NCI-H524 treated with DMSO at 0.1 percent for 48 hours (cell line): ENCODE measurements at regions not wholly inside any gene's neighbourhood (a gene's known extent, or its start where the extent isn't known, plus 50 kb on each side); places are given as distances from the start of the nearest gene placed in this dataset.
"Not testable (repeated sequence)": the region's sequence is repeated elsewhere in the genome, so short reads cannot be mapped to it uniquely, and the experiment has no call there.

ENCODE experiments used
- DNase-seq: peaks from one replicate; lab custom pipeline; 2025; lab: John Stamatoyannopoulos, UW

DNA sequence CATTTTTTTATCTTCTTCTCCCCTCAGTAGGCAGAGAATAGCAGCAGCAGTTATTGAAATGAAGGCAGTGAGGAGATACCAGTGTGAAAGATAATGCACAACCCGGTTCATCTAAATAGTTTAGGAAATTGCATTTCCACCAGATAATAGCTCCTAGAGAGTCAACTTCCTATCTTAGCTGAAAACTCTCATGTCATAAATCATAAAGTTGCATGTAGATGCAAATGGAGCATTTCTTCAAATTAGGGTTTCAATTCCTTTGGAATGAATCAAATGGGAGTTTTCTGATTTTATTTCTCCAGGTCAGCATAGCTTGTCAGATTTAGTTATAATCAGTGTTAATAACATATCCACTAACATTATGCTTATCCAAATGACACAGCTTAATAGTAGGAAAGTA lies 335.3 kb downstream of the CNTNAP4 start:
- no peak for DNase-seq

DNA sequence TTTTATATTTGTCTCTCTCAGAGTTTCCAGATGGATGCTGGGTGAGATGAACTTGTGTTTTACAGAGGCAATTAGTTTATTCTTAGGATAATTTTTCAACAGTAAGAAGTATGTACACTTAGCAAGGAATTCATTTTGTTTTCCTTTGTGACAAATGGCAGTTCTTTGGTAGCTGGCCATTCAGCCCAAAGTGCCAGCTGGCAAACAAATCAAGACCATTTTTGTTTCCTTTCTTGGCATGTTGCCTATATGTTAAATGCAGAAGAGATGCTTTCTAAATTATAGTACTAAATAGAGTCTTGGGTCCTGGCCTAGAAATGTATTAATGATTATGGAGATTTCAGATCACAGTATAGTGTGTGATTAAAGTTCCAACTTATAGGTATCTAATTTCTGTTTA lies 337.1 kb downstream of the CNTNAP4 start:
- no peak for DNase-seq

DNA sequence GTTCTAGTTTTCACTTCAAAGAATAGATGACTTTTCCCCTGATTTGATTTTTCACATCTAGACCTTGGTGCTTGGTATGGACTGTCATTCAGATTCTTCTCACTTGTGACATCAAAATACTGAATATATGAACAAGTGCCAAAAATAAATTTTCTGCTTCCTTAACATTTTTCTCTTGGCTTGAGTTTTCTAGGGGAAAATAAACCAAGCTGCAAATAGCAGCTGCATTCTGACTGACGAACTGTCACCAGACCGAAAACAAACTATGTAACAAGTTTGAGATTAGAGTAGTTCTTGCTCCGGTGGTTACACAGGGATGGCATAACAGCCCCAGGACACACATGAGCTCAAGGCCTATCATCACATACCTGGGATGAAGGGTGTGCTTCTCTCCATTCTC lies 345.7 kb downstream of the CNTNAP4 start:
- no peak for DNase-seq

DNA sequence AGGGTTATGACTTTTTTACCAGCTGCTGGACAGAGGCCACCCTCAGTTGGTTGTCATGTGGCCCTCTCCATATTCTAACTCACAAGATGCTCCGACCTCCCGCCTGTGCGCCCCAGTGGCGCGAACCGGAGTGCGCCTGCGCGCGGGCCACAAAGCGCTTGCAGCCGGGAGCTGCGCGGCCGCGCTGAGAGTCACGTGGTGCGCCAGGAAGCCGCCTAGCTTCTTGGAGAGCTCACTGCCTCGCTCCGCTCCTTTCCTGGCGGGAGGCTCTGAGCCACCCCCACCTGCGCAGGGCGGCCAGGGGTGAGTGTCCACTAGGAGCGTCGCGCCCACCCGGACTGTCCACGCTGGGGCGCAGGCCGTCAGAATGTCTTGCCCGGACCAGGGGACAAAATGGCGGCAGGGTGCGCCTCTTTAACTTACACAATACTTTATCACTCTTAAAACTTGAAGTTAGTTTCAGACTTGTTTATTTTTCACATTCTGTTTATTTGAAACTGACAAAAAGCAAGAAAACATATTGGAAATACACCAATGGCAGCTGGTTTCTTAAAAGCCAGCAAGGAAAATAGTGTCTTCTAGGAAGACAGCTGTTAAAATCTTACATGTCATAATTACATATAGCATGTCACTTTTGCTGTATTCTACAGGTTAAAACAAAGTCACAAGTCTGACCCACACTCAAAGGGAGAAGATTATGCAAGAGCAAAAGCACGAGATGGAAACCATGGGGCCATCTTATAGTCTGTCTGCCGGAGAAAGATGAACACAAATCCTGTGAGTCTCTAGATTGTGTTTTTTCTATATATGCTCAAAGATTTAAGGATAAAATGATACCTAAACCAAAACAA lies 357.9 kb downstream of the CNTNAP4 start:
- DNase-seq: no peak

DNA sequence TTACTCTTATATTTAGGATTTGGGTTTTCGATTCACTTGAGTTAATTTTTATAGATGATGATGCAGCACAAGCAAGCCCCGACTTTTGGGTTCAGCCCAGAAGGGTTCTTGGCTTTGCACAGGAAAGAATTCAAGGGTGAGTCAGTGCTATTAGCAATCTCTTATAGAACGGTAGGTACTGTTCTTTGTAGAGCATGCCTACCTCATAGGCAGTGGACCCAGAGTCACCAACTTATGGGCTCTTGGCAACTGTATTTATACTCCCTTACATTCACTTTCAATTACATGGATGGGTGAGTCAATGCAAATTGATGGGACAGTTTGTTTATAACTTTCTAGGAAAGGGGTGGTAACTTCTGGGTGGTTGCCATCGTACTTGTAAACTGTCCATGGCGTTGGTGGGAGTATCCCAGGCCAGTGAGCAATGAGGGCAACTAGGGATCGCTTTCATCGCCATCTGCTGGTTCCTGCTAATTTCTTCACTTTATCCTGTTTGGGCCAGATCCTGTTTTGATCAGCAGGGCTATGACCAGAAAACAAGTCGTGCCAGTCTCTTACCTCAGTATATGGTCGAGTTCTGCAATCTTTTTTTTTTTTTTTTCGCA lies 362.6 kb downstream of the CNTNAP4 start:
- no peak for DNase-seq

DNA sequence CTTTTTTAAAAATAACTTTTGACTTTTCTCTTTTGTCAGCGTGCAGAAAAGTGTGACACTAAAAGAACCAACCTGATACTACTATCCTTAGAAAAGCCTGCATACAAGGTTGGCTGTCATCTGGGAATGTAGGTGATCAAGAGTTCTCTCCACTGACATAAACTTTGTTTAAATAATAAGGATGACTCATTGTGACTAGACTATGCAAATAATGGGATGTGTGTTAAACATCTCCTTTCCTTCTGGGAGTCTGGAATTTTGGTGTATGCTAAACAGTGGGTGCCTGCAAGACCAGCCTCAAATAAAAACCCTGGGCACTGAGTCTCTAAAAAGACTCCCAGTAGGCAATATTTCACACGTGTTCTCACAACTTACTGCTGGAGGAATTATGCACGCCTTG lies 373.4 kb downstream of the CNTNAP4 start:
- DNase-seq: no peak

DNA sequence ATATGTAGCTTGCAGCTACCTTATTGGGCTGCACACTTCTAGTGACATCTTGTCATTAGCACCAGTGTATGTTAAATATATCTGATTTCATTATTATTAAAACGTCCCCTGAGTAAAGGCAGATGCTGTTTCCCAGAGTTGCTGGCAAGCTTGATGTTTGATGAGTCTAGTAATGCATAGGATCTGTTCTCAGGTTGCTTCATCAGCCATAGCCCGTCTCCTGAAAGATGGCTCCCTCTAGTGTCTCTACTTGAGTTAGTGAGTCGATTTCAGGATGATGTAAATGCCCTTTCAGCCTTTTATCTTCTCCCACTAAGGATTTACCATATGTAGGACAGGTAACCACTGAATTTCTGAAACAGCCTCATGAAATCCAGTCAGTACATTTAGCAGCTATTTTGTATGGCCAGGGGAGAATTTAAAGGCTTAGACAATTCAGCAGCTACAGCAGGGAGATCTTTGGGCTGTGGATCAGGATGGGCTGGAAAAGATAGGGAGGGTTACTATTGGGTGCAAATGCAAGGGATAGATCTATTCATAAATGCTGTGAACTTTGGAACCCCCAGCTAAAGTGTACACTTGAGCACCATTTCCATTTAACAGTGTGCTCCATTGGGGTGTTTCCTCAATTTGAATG lies 376.3 kb downstream of the CNTNAP4 start:
- peak; percentile 98 for DNase-seq

DNA sequence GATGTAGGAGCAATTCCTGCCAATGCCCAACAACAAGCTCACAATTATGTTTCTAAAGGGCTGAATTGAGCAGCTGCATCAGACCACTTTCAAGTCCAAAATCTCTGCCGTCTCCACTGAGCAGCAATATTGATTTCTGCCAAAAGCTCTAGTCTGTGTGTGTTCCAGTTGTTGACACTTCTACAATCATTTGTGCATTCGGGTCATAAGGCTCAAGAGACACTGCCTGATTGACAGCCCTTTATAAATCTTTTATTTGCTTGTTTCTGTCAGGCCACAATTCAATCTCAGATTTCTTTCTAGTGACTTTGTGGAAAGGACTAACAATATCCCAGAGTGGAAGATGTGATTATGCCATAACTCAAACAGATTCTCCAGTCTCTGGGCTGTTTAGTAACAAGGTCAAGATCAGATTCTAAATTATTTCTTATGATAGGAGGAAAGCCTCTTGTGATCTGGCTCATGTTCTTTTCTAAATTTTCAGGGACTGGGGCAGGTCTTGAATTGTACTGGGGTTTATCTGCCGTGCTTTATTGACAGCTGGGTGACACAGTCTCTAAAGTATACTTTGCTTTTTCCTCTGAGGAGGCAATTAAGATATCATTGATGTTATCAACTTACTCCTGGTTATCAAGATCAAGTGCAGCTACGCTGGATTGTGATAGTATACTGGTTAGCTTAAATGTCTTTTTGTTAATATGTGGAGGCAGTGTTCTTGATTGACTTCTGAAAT lies 377.1 kb downstream of the CNTNAP4 start:
- no peak for DNase-seq

DNA sequence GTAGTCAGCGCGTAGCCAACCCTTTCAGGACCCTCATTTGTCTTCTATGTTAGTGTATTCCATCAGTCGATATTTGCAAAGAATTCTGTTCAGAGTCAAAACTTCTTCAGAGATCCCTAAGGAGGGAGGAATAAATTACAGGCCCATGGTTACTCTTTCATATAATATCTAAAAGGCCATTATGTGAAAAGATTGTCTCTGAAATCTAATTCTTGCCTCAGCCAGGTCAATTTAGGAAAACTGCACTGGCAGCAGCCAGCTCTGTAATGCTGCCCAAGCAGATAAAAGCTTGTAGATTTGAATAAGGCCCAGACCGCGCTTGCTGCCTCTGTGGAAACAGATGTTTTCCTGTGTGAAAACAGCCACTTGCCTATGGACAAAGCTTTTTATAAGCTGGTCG lies 379.8 kb downstream of the CNTNAP4 start:
- no peak for DNase-seq

DNA sequence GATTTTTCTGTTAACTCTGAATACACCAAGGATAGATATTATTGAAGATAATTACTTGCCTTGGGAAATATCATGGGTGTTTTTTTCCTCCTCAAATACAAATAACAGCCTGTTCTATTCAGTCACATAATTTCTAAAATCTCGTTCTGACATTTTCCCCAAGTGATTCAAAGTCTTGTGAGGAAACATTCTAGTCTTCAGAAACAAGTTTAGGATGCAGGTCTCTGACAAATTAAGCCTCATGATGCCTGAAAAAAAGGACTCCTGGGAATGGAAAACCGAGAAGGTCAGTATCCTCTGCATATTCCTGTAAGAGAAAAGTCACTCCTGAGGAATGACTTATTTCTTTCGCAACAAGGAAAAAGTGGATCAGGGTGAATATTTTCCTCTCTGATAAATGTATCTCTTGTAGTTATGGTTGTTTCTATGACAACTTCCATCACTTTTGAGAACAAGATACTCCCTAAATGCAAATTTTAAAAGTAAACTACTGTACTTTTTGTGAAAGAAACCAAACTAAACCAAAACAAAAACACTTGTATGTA lies 384.6 kb downstream of the CNTNAP4 start:
- no peak for DNase-seq

DNA sequence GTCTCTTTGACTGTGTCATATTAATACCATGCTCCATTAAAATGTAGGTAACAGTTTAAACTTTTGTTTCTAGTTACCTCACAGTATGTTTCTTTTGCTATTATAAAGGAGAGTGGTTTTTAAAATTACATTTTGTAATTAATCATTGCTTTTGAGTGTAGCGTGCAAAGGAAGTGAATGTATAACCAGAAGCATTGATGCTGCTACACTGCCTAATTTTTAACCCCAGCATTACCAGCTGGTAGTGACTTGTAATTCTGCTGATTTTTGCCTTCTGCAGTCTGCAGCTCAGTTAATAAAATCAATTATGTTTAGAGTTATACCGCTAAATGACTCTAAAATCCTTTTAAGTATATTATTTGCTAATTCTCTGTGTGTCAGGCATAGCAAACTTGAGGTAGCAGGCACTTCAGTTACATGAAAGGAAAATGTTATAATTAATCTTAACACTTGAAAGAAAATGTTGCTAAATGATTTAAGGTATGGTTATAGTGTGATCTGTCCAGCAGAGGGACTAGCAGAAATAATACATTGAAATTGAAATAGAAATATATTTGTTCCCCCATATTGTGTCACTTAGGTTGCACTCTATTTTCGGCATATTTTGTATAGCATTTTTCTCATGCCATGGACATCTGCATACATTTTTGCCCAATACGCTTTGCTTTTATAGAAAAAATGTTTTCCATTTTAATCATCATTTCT lies 388.5 kb downstream of the CNTNAP4 start:
- no peak for DNase-seq

DNA sequence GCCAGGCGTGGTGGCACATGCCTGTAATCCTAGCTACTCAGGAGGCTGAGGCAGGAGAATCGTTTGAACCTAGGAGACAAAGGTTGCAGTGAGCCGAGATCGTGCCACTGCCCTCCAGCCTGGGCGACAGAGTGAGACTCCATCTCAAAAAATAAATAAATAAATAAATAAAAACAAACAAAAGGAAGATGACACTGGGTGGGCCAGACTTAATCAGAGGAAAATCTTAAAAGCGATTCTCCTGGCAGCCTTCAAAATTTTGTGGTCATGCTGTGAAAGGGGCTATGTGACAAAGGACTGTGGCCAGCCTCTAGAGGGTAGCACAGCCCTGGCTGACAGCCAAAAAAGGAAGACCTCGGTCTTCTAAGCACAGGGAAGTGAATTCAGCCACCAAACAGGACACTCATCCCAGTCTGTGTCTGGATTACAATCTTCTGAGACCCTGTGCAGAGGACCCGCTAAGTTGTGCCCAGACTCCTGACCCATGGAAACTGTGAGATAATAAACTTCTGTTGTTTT lies 391.1 kb downstream of the CNTNAP4 start:
- DNase-seq: no peak

DNA sequence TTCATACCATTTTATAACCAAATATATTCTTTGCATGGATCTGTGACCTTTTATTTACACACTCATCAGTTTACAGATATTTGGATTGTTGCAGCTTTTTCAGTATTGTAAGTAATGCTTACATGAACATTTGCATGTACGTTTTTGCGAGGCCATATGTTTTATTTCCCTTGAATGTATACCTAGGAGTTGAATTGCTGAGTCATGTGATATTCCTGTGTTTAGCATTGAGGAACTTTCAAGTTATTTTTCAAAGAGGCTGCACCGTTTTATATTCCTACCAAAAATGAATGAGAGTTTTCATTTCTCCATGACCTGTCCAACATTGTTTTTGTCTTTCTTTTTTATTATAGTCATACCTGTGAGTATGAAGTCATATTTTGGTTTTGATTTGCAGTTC lies 392.1 kb downstream of the CNTNAP4 start:
- DNase-seq: no peak

DNA sequence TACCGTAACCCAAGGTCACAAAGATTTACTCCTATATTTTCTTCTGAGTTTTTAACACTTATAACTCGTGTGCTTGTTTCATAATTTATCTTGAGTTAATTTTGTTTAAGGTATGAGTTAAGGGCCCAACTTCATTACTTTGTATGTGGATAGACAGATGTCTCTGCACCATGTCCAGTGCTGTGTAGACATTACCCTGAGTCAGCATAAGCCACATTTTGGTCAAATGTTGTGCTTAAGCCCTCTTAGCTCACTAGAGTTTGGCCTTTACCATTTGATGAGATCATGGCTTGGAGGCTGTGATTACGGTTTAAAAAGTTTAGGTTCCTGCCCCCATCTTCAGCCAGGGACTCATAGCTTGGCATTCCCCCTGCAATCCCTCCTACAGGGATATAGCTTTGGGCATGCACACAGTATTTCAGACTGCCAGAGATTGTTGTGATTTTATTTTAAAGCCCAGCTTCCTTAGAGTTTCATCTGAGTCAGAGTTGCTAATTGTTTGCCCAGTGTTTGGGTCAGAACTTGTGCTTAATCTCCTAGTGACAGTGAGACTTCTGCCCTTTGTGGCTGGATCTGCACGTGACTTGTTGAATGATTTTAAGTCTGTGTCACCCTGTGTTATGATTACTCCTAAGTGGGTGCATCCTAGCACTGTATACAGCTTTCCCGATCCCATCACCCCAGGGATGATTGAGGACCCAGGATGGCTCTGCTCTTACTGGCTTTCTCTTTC lies 393.1 kb downstream of the CNTNAP4 start:
- no peak for DNase-seq

DNA sequence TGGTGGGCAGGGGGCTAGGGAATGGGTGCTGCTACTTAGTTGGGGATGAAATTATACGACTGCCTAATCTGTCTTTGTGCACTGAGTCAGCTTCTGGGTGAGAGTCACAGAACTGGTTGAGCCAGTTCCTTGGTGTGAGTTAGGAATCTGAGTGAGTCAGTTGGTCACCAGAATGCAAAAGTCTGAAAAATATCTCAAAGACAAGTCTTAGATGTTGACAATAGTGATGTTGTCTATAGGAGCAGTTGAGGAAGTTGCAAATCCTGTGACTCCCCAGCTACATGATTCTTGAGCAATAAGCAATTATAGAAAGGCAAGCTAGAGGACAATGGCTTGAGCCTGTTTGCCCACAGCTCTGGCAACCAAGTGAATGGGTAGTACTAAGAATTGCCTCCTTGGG lies 399.2 kb downstream of the CNTNAP4 start:
- no peak for DNase-seq

DNA sequence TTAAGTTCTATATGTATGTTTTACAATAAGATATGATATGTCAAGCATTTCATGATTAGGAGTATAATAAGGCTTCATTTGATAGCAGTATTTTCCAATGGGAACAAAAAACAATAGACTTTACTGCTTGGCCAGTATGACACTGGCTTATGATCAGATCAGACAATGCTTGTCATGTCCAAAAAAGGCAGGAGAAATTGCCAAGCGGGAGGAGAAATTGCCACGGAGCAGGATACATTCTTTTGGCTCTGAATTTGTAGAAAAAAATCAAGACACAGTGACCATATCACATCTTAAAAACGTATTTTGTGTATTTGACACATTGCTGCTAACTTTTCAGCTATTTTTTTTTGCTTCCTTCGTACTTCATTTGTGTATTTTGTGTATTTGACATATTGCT lies 404.1 kb downstream of the CNTNAP4 start:
- no peak for DNase-seq

DNA sequence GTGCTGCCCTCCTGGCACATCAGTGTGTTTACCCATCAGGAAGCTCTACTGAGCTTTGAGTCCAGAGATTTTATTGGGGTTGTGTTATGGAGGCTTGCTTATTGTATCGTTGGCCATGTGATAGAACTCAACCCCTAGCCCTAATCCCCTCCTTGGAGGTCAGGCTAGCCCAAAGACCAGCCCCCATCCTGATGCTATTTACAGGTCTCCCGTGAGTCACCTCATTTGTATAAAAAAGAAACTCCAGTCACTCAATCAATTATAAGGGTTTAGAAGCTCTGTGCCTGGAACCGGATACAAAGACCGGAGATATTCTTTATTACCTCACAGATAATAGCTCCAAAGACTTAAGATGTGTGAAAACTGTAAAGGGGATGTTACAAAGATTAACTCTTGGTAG lies 405.9 kb downstream of the CNTNAP4 start:
- DNase-seq: no peak

DNA sequence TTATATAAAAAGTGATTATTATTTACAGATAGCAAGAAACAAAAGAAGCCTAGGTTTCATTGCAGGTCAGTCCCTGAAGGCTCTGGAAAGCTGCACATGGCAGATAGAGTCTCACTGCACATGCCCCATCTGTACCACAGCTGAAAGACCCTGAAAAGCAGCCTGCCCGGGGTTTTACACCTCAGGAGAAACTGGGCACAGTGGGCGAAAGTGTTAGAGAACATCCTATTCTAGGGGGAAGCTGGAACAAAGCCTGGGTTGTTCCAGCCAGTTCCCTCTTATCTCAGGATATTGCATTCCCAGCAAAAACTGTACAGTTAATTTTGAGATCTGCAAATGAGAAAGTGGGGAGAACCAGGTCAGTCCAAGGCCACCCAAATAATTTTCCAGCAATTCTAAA lies 419.7 kb downstream of the CNTNAP4 start:
- no peak for DNase-seq

DNA sequence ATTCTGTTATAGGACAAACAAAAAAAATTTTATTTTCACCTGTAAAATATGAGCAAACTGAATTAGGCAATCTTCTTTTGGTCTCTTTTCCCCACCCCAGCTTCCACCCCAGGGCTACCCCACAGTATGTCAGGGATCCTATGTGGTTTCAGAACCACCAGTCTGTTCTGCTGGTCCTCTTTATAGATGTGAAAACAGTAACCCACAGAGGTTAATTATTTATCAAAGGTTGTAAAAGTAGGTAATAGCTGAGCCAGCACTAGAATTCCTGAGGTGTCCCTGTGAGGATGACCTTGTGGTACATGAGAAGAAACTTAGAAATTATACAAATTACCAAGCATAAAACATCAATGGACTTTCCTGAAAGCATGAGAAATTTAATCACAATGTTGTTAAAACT lies 428.7 kb downstream of the CNTNAP4 start:
- DNase-seq: no peak

DNA sequence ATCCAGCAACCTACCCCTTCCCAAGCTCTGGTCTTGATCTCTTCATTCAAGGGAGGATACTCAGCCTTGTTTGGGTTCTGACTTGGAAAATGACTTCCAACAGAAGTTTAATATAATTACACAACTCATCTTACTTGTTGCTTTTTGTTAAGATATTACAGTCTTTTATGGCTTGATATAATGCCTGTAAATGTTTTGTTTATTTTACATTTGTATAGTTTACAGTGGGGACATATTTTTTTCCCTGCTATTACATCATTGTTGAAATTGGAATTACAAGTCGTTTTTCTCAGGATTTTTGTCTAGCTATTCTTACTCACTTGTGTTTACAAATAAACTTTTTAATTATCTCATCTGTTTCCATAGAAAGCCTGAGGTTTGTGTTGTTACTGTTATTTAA lies 436.0 kb downstream of the CNTNAP4 start:
- DNase-seq: no peak

DNA sequence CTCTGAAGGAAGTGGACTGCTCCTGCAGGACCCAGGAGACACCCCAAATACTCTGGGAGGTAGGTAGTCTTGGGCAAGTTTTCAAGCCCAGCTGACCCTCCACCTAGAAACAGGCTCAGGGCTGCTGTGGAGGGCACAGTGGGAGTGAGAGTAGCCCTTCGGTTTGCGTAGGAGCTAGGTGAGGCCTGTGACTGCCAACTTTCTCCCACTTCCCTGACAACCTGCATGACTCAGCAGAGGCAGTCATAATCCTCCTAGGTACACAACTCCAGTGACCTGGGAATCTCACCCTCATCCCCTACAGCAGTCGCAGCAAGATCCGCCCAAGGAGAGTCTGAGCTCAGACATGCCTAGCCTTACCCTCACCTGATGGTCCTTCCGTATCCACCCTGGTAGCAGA lies 439.1 kb downstream of the CNTNAP4 start:
- not testable (repeated sequence) for DNase-seq
